H1 (cell line): ENCODE measurements at regions not wholly inside any gene's neighbourhood (a gene's known extent, or its start where the extent isn't known, plus 50 kb on each side); places are given as distances from the start of the nearest gene placed in this dataset.

Source experiments
- CTCF ChIA-PET: fragments of 300-600 bp; sonication (Branson Sonifier 250); formaldehyde crosslinking; loops from one replicate; lab custom pipeline; 2021; ENCODE audit not compliant: partially characterized antibody; lab: Charles Lee
- POLR2A ChIA-PET: fragments of 300-600 bp; sonication (Branson Sonifier 250); formaldehyde crosslinking; loops from one replicate; lab custom pipeline; 2021; ENCODE audit warnings: inconsistent platforms; ENCODE audit not compliant: partially characterized antibody; lab: Charles Lee
- DNase-seq, 2 experiments: peaks; one replicate each; pipeline versions ENCODE4 v3.0.0 to v3.0.0-alpha.2; 2010 to 2022; ENCODE audit warnings: low spot score in 2 of 2, low read depth in 1 of 2, mixed read lengths in 1 of 2
- FAIRE-seq: peaks from 2 replicates; lab custom pipeline; 2011; peaks lifted over from hg19 to GRCh38; lab: Jason Lieb, UNC
- H2AFZ ChIP-seq: 2 replicates; pipeline ENCODE4 v1.8.1; 2012; ENCODE audit warnings: low read length, inconsistent platforms
- H2AK5ac ChIP-seq: 2 replicates; pipeline ENCODE4 v1.6.1; 2013; ENCODE audit warnings: low read depth, low read length
- H2BK120ac ChIP-seq: replicated peaks from 2 replicates; pipeline ENCODE3; 2013; ENCODE audit warnings: low read depth, low read length, inconsistent platforms
- H2BK12ac ChIP-seq: 2 replicates; pipeline ENCODE4 v1.6.1; 2013; ENCODE audit warnings: low read depth, low read length
- H2BK15ac ChIP-seq: 2 replicates; pipeline ENCODE4 v1.6.1; 2013; ENCODE audit warnings: low read length
- H2BK20ac ChIP-seq: 2 replicates; pipeline ENCODE4 v1.6.1; 2013; ENCODE audit warnings: low read length
- H2BK5ac ChIP-seq: 2 replicates; pipeline ENCODE4 v1.6.1; 2013; ENCODE audit warnings: low read depth, low read length
- H3K14ac ChIP-seq: 2 replicates; pipeline ENCODE4 v1.6.1; 2013; ENCODE audit warnings: inconsistent platforms; ENCODE audit not compliant: insufficient read length
- H3K18ac ChIP-seq: 2 replicates; pipeline ENCODE4 v1.6.1; 2013; ENCODE audit warnings: low read length; ENCODE audit errors: extremely low read depth
- H3K23ac ChIP-seq: 2 replicates; pipeline ENCODE4 v1.6.1; 2013; ENCODE audit warnings: inconsistent platforms; ENCODE audit not compliant: insufficient read length
- H3K23me2 ChIP-seq: 2 replicates; pipeline ENCODE4 v1.6.1; 2013; ENCODE audit warnings: low read depth, low read length
- H3K27ac ChIP-seq: 2 replicates; pipeline ENCODE4 v1.6.1; 2011; ENCODE audit warnings: low read depth, low read length, inconsistent platforms
- H3K27me3 ChIP-seq, 4 experiments: replicated peaks in 1 of 4; 1 replicate in 1 of 4; 2 replicates in 3 of 4; pipeline versions ENCODE4 v1.6.1 to v1.8.1; 2011 to 2013; ENCODE audit warnings: low read length in 3 of 4, mild to moderate bottlenecking in 3 of 4, inconsistent platforms in 2 of 4, mixed read lengths in 2 of 4, moderate library complexity in 1 of 4; ENCODE audit not compliant: control insufficient read depth in 3 of 4, insufficient read depth in 3 of 4; ENCODE audit errors: extremely low read depth in 1 of 4
- H3K36me3 ChIP-seq, 4 experiments: 2 replicates each; pipeline versions ENCODE4 v1.6.1 to v1.8.1; 2011 to 2013; ENCODE audit warnings: mild to moderate bottlenecking in 4 of 4, low read length in 3 of 4, moderate library complexity in 2 of 4, control low read depth in 1 of 4, inconsistent platforms in 1 of 4; ENCODE audit not compliant: insufficient read depth in 4 of 4, control insufficient read depth in 2 of 4
- H3K4ac ChIP-seq: replicated peaks from 2 replicates; pipeline ENCODE3; 2013; ENCODE audit warnings: low read length, low read depth, mixed read lengths, inconsistent platforms; ENCODE audit not compliant: insufficient read length
- H3K4me1 ChIP-seq, 4 experiments: replicated peaks in 1 of 4; 1 replicate in 1 of 4; 2 replicates in 3 of 4; pipeline versions ENCODE4 v1.6.1 to v1.8.1; 2011 to 2013; ENCODE audit warnings: low read length in 3 of 4, inconsistent platforms in 2 of 4, mixed read lengths in 1 of 4; ENCODE audit not compliant: insufficient read depth in 4 of 4, control insufficient read depth in 3 of 4
- H3K4me2 ChIP-seq, 2 experiments: 2 replicates each; pipeline versions ENCODE4 v1.6.1 to v1.8.1; 2011 to 2013; ENCODE audit warnings: low read depth in 2 of 2, low read length in 2 of 2, control low read depth in 1 of 2, inconsistent platforms in 1 of 2, mild to moderate bottlenecking in 1 of 2; ENCODE audit not compliant: insufficient read depth in 1 of 2
- H3K4me3 ChIP-seq, 4 experiments: fragments of 200-600, 300-600 bp in 1 of 4; sonication (generic), shearing (Covaris generic), sonication (Bioruptor Twin) in 1 of 4; 2 replicates each; pipeline versions ENCODE4 v1.5.1 to v1.8.1; 2011 to 2016; ENCODE audit warnings: low read length in 4 of 4, low read depth in 3 of 4, control low read depth in 2 of 4, inconsistent platforms in 2 of 4, mild to moderate bottlenecking in 2 of 4, mixed read lengths in 1 of 4, moderate library complexity in 1 of 4; ENCODE audit not compliant: insufficient read depth in 2 of 4; ENCODE audit errors: extremely low read depth in 1 of 4
- H3K56ac ChIP-seq: replicated peaks from 2 replicates; pipeline ENCODE3; 2013; ENCODE audit warnings: low read depth, mild to moderate bottlenecking, mixed read lengths, low read length, inconsistent platforms; ENCODE audit not compliant: insufficient read length
- H3K79me1 ChIP-seq: 2 replicates; pipeline ENCODE4 v1.6.1; 2013; ENCODE audit warnings: low read depth, low read length, control low read depth
- H3K79me2 ChIP-seq, 2 experiments: 2 replicates each; pipeline versions ENCODE4 v1.6.1 to v1.8.1; 2012 to 2013; ENCODE audit warnings: low read length in 2 of 2, mild to moderate bottlenecking in 2 of 2, inconsistent platforms in 1 of 2; ENCODE audit not compliant: insufficient read depth in 2 of 2, control insufficient read depth in 1 of 2
- H3K9ac ChIP-seq, 4 experiments: replicated peaks in 1 of 4; 1 replicate in 1 of 4; 2 replicates in 3 of 4; pipeline versions ENCODE4 v1.6.1 to v1.8.1; 2011 to 2013; ENCODE audit warnings: low read depth in 3 of 4, low read length in 3 of 4, control low read depth in 2 of 4, mild to moderate bottlenecking in 2 of 4, moderate library complexity in 2 of 4, inconsistent platforms in 1 of 4; ENCODE audit errors: extremely low read depth in 1 of 4
- H3K9me3 ChIP-seq, 2 experiments: 2 replicates each; pipeline versions ENCODE4 v1.6.1 to v1.8.1; 2012 to 2013; ENCODE audit warnings: mild to moderate bottlenecking in 2 of 2, moderate library complexity in 2 of 2, control low read depth in 1 of 2, inconsistent platforms in 1 of 2, low read depth in 1 of 2, low read length in 1 of 2, mixed read lengths in 1 of 2; ENCODE audit not compliant: insufficient read depth in 2 of 2
- H4K20me1 ChIP-seq, 2 experiments: replicated peaks in 1 of 2; 2 replicates each; pipeline versions ENCODE3 to v1.8.1; 2011 to 2013; ENCODE audit warnings: inconsistent platforms in 2 of 2, low read length in 2 of 2, mild to moderate bottlenecking in 1 of 2; ENCODE audit not compliant: insufficient read depth in 2 of 2, control insufficient read depth in 1 of 2
- H4K5ac ChIP-seq: 2 replicates; pipeline ENCODE4 v1.6.1; 2013; ENCODE audit warnings: low read length, low read depth, mixed read lengths, inconsistent platforms; ENCODE audit not compliant: insufficient read length
- H4K8ac ChIP-seq: 2 replicates; pipeline ENCODE4 v1.8.0; 2013; ENCODE audit warnings: mild to moderate bottlenecking, moderate library complexity, low read length, inconsistent platforms; ENCODE audit not compliant: insufficient read depth; ENCODE audit errors: extremely low read depth
- H4K91ac ChIP-seq: replicated peaks from 2 replicates; pipeline ENCODE3; 2013; ENCODE audit warnings: low read length, mixed read lengths, inconsistent platforms; ENCODE audit not compliant: insufficient read length
- CHD7 ChIP-seq: fragments of 300-600 bp; sonication (generic); IDR thresholded peaks from 2 replicates; pipeline ENCODE4 v1.7.1; 2012; ENCODE audit warnings: low read length, moderate library complexity, mild to moderate bottlenecking, inconsistent platforms; ENCODE audit not compliant: insufficient replicate concordance
- WGBS, 2 experiments: shearing (Covaris generic) in 1 of 2; methylation state at CpG; one replicate each; pipeline versions ENCODE4 v1.1.6 to v1.1.7; 2013 to 2015; ENCODE audit warnings: low lambda C conversion rate in 2 of 2, mixed read lengths in 2 of 2, inconsistent platforms in 1 of 2, low coverage in 1 of 2, missing lambda C conversion rate in 1 of 2; ENCODE audit not compliant: insufficient replicate concordance in 2 of 2, insufficient coverage in 1 of 2, insufficient read length in 1 of 2; ENCODE audit errors: extremely low coverage in 1 of 2, missing lambda C conversion rate in 1 of 2; 5-methylcytosine and 5-hydroxymethylcytosine counted together

GRCh38 chr1:72399807-72400206, 117.5 kb upstream of the NEGR1 start:
- Histone ChIP-seq H2BK5ac (no peak overlapping the region), H3K4me2 (no peak overlapping the region), H4K8ac (no peak overlapping the region), H3K27ac (no peak overlapping the region), H3K23ac (no peak overlapping the region), H3K4me3 (no peak overlapping the region), H3K56ac (no peak overlapping the region), H3K27me3 (no peaks in the 10 kb centered on the region), H3K9ac (no peak overlapping the region), H2BK15ac (no peak overlapping the region), H3K18ac (no peak overlapping the region), H2AFZ (no peak overlapping the region), H4K5ac (no peak overlapping the region), H2AK5ac (no peak overlapping the region), H3K4me1 (peaks cover 0 to 3% (median 2%) of the 10 kb centered on the region in 4 experiments; a peak in 3 of 7 replicates), H2BK120ac (no peak overlapping the region), H3K4ac (no peak overlapping the region), H4K91ac (no peak overlapping the region), H3K79me2 (no peaks in the 10 kb centered on the region), H3K14ac (no peak overlapping the region), H3K23me2 (no peaks in the 10 kb centered on the region), H4K20me1 (no peaks in the 10 kb centered on the region), H3K9me3 (no peaks in the 10 kb centered on the region), H3K79me1 (no peaks in the 10 kb centered on the region), H3K36me3 (no peaks in the 10 kb centered on the region), H2BK20ac (no peak overlapping the region), H2BK12ac (no peak overlapping the region)
- 85% methylated on average over 2 of the region's 2 CpGs; no CpG with 5 or more reads in 1 of the 2 experiments for WGBS, 2 experiments
- DNase-seq (no peak), FAIRE-seq (no peak)
- POLR2A ChIA-PET, result no interaction called here
- CTCF ChIA-PET, result interaction anchor here (1.1 kb wide), 1 partner anchor 236 kb away, joined by 3 read pairs; no protein-coding TSS in a partner anchor
- no peak for TF ChIP-seq CHD7
